Motor neuron (in vitro differentiated cells): ENCODE measurements at regions not wholly inside any gene's neighbourhood (a gene's known extent, or its start where the extent isn't known, plus 50 kb on each side); places are given as distances from the start of the nearest gene placed in this dataset.
A peak's percentile ranks its signal among the peaks of the same experiment; 100 is the strongest.

Experiments used
- ATAC-seq, 8 experiments: fragments of 200-7000 bp; cut with Tn5 transposase; replicated peaks in 6 of 8; 2 replicates each; pipeline ENCODE4 v1.8.0; 2021; ENCODE audit warnings: mild to moderate bottlenecking in 8 of 8, moderate library complexity in 8 of 8
- H3K27ac ChIP-seq, 2 donors: fragments of 250-450 bp; sonication (Bioruptor Pico); 2 replicates each; pipeline ENCODE4 v1.9.0; 2021; ENCODE audit warnings: antibody characterized with exemption in 2 of 2, mild to moderate bottlenecking in 2 of 2, moderate library complexity in 1 of 2
- H3K4me1 ChIP-seq, 2 donors: fragments of 250-450 bp; sonication (Bioruptor Pico); replicated peaks in 1 of 2; 2 replicates each; pipeline ENCODE4 v1.6.1; 2021; ENCODE audit warnings: antibody characterized with exemption in 2 of 2, mild to moderate bottlenecking in 2 of 2, moderate library complexity in 1 of 2
- H3K4me3 ChIP-seq, 5 donors: fragments of 250-450 bp; sonication (Bioruptor Pico); 2 replicates each; pipeline ENCODE4 v1.9.0; 2021; ENCODE audit warnings: antibody characterized with exemption in 5 of 5, mild to moderate bottlenecking in 5 of 5, moderate library complexity in 4 of 5
- WGBS, 10 experiments: fragments of 450-650 bp; shearing (Covaris generic); methylation state at CpG; one replicate each; pipeline ENCODE4 v1.0.0; 2022; 5-methylcytosine and 5-hydroxymethylcytosine counted together
- in situ Hi-C, 9 experiments: fragments of 400-800 bp; cut with MboI; loops; one replicate each; pipeline ENCODE4 v1.15.0; 2021; ENCODE audit warnings: low sequenced_read_pairs in 9 of 9, low pct_unique_long_range_greater_than_20kb in 2 of 9; ENCODE audit not compliant: unreplicated experiment in 9 of 9

DNA sequence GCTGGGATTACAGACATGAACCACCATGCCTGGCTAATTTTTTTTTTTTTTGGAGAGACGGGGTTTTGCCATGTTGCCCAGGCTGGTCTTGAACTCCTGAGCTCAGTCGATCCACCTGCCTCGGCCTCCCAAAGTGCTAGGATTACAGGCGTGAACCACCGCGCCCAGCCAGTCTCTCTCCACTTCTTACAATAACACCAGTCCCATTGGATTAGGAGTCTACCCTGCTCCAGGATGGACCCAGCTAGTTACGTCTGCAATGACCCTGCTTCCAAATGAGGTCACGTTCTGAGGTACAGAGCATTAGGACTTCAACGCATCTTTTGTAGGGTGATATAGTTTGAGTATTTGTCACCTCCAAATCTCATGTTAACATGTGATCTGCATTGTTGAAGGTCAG is 146.9 kb upstream of the MYLIP start:
- H3K27ac ChIP-seq = no peak overlapping the region
- no peak for ATAC-seq
- H3K4me1 ChIP-seq = peaks cover 0 to under 1% of the 10 kb centered on the region in 2 donors
- in situ Hi-C loops = no loop called here
- WGBS, 10 experiments = 71 to 100% (median 90%) methylated on average over 1 to 7 of the region's 9 CpGs; no CpG with 5 or more reads in 3 of the 10 experiments
- H3K4me3 ChIP-seq = no peak overlapping the region

DNA sequence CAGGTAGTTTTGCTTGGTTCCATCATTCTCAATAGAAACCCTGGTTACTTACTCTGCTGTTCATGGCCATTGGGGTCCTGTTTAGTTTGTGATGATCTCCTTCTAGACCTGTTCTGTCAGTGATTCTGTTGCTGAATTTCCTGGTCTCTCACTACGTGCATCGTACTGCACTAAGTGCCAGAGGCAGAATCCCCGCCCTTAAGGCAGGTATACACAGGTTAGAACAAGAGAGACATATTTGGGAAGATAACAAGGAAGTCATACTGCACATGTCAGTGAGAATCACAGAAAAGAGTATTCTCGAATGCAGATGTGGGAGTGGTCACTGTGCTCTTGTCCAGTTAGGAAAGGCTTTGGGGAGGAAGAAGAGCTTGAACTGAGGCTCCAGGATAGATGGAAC is 148.1 kb upstream of the MYLIP start:
- no peaks in the 10 kb centered on the region for H3K4me1 ChIP-seq
- in situ Hi-C loops = no loop called here
- WGBS, 10 experiments = 41 to 100% (median 88%) methylated on average over 2 to 4 of the region's 4 CpGs; no CpG with 5 or more reads in 1 of the 10 experiments
- no peak overlapping the region for H3K27ac ChIP-seq
- ATAC-seq = no peak
- no peak overlapping the region for H3K4me3 ChIP-seq

DNA sequence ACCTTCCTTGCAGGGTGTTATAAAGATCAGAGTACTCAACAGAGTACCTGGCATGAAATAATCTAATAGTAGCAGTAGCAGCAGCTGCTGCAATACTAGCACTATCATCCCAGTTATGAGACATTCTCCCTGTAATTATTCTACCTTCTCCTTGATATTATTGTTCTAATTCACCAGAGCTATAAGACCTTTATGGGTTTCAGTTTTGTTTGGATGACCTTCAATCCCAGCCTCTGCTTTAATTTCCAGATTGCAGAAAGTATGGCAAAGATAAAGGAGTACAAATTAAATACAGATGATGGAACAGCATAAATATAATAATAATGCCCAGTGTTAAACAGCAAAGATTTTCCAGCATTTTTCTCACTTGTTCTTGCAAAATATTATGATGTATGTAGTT is 150.5 kb upstream of the MYLIP start:
- in situ Hi-C loops = no loop called here
- Histone ChIP-seq H3K4me3 (no peak overlapping the region), H3K4me1 (no peaks in the 10 kb centered on the region), H3K27ac (no peak overlapping the region)
- no peak for ATAC-seq

DNA sequence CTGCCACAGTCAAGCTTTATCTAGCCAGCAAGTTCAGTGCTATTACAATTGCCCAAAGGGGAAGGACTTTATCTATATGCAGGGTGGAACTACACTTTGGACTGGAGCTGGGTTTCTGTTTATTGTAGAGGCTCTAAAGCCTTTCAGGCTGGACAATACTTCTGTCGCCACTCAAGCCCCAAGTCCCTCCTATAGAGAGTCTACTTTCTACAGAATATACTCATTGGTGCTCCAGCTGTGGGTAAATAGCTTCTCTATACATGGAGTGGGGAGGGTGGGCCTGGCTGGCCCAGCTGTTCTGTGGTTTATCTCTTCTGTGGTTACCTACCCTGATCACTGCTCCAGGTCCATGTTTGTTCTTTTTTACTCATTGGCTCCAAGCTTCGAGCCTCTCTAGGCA is 151.8 kb upstream of the MYLIP start:
- no peak for ATAC-seq
- Histone ChIP-seq H3K4me3 (no peak overlapping the region), H3K27ac (no peak overlapping the region), H3K4me1 (no peaks in the 10 kb centered on the region)
- WGBS, 10 experiments = 22 to 100% (median 68%) methylated on average over 1 to 2 of the region's 2 CpGs; no CpG with 5 or more reads in 4 of the 10 experiments
- in situ Hi-C loops = no loop called here

DNA sequence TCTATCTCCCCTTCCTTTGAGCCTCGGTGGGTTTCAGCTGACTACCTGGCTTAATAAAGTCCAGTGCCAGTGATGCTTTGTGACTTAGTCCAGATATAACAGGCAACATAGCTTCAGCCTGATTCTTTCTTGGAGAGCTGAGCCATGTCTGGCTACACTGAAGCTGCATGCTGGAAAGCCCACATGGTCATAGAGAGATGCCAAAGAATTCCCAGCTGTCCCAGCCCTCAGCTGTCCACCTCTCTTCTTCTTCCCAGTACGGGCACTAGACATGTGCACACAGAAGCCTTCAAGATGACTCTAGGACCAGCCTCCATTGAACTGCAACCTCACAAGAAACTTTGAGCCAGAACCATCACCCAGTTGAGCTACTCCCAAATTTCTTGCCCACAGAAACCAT is 154.1 kb upstream of the MYLIP start:
- Histone ChIP-seq H3K27ac (no peak overlapping the region), H3K4me3 (no peak overlapping the region), H3K4me1 (no peaks in the 10 kb centered on the region)
- WGBS, 10 experiments = 0 to 100% (median 100%) methylated on average over 1 of the region's 2 CpGs; no CpG with 5 or more reads in 3 of the 10 experiments
- ATAC-seq = no peak
- in situ Hi-C loops = no loop called here

DNA sequence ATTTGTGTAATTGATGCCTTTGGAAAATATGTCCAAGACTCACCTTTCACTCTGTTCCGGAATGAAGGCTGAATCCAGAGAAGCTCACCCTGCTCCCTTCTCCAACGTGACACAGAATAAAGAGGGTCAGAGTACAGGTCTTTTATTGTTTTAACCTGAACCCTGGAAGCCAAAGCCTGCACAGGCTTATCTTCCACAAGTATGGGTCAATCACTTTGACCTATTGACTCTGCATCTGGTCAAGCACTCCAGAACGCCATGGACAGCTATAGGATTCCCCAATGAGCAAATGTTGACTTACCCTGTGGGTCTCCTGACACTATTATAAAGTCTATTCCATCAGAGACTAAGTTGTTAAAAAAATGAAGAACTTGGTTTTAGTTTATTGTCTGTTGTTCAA is 158.4 kb upstream of the MYLIP start:
- H3K27ac ChIP-seq = no peak overlapping the region
- WGBS, 10 experiments = 10 to 92% (median 73%) methylated on average over 1 to 3 of the region's 3 CpGs; no CpG with 5 or more reads in 2 of the 10 experiments
- no peak overlapping the region for H3K4me3 ChIP-seq
- in situ Hi-C loops = no loop called here
- H3K4me1 ChIP-seq = no peaks in the 10 kb centered on the region
- no peak for ATAC-seq

DNA sequence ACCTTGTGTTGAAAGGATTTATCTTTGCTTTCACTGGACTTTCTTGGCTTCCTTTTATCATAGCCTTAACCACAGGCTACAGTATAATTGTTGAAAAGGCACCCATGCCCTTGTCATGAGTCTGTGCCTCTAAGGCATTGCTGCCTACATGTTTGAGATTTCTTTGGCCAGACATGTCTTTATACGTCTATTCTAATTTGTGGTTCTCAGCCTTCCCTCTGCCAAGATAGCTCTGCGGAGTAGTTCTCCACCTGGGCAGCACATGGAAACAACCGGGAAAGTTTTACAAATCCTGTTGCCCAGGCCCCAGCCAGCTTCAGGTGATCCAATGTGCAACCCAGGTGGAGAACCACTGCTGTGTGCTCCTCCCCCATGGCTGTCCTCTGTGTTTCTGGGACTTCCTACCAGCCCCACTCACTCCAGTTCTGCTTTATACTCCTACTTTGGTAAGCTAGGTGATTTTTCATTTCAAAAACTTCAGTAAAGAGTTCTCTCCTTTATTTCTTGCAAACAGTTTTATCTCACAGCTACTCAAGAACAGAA is 159.6 kb upstream of the MYLIP start:
- no peak overlapping the region for H3K27ac ChIP-seq
- in situ Hi-C loops = no loop called here
- 0 to 100% (median 80%) methylated on average over 1 to 3 of the region's 3 CpGs; no CpG with 5 or more reads in 1 of the 10 experiments for WGBS, 10 experiments
- H3K4me3 ChIP-seq = no peak overlapping the region
- no peaks in the 10 kb centered on the region for H3K4me1 ChIP-seq
- ATAC-seq = peak in 2 of 8 experiments; percentile 32 to 84

DNA sequence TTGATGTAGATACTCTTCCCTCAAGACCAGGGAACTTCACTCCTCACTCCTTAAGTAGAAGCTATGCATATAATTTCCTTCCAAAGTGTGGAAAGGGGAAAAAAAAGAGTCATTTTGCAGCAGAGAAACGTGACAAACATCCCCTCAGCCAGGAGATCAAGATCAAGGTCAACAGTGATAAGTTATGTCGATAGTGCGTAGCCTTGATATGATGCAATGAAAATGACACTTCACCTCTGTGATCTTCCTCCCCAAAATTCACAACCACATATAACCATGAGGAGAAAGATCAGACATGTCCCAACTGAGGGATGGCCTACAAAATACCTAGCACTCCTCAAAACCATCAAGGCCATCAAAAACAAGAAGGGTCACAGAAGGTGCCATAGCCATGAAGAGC is 160.4 kb upstream of the MYLIP start:
- H3K4me3 ChIP-seq = no peak overlapping the region
- no peak for ATAC-seq
- no peaks in the 10 kb centered on the region for H3K4me1 ChIP-seq
- in situ Hi-C loops = no loop called here
- WGBS, 10 experiments = 50 to 100% (median 93%) methylated on average over 1 to 3 of the region's 3 CpGs; no CpG with 5 or more reads in 4 of the 10 experiments
- H3K27ac ChIP-seq = no peak overlapping the region

DNA sequence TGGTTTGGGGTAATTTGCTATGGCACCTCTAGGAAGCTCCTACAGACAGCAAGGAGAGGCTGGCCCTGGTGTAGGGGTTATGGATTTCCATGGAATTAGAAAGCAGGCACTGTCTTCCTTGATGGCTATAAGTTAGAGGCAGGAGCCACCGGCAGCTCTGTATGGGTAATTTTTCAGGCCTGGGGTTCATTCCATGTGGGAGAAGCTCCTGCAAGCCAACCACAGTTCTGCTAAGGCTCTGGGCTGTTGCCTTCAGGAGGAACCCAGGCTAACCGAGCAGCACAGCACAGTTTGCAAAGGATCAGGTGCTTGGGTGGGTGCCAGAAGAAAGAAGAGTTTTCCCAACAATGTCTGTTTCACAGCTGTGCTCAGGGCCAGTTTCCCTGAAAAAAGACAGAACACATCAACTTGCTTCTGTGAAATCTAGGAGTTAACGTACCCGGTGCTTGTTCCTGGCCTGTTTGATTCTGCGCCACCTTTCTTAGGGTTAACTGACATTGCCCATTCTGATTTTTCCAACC is 162.8 kb upstream of the MYLIP start:
- ATAC-seq = no peak
- Histone ChIP-seq H3K4me1 (no peaks in the 10 kb centered on the region), H3K27ac (no peak overlapping the region), H3K4me3 (no peak overlapping the region)
- in situ Hi-C loops = no loop called here
- WGBS, 10 experiments = 50 to 100% (median 92%) methylated on average over 2 to 5 of the region's 5 CpGs; no CpG with 5 or more reads in 5 of the 10 experiments

DNA sequence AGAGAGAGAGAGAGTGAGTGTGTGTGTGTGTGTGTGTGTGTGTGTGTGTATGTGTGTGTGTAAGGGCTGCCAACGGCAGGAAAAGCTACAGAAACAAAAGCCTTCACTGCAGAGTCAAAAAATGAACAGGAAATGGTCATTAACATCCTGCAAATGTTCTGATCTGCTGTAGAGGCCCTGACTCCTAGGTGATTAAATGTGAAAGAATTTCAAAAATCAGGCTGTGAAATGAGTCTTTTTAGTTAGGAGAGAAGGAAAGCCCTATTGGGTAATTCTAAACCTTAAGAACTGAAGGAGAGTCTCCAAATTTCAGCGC is 166.5 kb upstream of the MYLIP start:
- no peak overlapping the region for H3K4me3 ChIP-seq
- peak in 2 of 8 experiments; percentile 37 to 53 for ATAC-seq

DNA sequence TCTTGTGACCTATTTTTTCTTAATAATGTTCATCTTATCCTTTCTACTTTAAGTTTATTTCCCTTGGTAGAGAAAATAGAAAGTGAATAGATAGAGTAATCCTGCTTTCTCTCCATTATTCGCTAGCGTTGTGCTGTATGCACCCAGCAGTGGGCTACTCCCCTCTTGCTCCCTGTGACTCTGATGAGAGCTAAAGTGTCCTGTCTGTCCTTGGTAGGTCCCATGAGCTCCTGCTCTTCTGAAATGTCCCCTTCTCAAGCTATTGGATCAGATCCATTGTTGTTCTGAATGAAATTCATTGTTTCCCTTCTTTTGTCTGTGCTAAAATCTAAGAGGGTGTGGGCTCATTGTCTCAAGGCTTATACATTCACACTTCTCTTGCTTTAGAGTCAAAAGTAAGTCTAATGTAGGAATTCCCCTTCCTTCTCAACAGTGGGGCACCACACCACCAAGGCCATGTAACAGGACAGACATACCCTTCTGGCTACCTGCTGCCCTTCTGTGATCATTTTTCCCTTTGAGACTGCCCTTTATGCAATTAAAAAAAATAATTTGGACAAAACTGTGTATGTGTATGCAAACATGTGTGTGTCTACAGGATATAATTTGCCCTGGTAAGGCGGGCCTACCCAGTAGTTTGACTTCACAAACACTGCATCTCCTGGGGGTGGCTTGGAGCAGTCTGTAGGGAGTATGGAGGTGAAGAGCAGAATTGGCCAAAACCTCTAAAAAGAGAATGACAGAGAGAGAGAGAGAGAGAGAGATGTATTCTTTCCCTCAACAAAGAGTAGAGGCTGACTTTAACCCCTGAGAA is 167.0 kb upstream of the MYLIP start:
- WGBS, 10 experiments = 60 to 100% (median 100%) methylated on average over 1 to 3 of the region's 3 CpGs; no CpG with 5 or more reads in 2 of the 10 experiments

More for the DNA sequence above, 166.5 kb upstream of the MYLIP start:
- Histone ChIP-seq H3K27ac (no peak overlapping the region), H3K4me1 (no peaks in the 10 kb centered on the region)
- in situ Hi-C loops = no loop called here
- 0 to 100% (median 50%) methylated on average over 1 to 2 of the region's 2 CpGs; no CpG with 5 or more reads in 5 of the 10 experiments for WGBS, 10 experiments

DNA sequence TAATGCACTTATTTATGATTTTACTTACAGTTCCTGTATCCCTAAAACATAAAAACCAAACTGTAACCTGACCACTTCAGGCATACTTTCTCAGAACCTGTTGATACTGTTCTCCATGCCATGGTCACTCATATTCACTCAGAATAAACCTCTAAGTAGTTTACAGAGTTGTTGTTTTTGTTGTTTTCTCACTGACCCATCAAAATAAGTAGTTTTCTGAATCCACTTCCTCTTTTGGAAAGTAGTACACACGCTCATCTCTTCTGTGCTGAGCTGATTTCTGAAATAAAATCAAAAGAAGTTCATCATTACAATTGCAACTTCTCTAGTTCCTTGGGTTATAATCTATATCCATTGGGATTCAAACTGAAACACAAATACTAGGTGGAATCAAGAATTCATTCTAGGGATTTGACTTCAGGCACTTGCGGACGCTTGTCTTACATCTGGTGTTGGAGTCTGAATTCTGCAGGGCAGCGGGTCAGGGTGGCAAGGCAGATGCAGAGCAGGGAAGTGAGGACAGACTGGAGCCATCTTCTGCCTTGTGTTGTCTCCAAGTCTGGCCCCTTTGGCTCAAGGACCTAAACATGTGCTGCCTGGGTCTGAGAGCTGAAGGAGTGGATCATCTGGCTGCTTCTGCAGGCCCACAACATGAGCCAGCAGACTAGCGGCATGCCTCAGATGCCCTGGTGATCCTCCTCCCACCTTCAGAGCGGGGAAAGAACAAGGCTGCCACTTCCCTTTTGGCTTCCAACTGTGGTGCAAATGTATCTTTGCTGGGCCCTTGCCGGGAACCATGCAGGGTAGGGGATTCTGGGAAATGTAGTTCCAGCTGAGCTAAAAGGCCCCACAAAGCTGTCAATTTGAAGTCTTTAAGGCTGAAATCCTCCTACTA is 167.9 kb upstream of the MYLIP start:
- no peak for ATAC-seq
- Histone ChIP-seq H3K4me1 (no peaks in the 10 kb centered on the region), H3K4me3 (no peak overlapping the region), H3K27ac (no peak overlapping the region)
- in situ Hi-C loops = no loop called here
- WGBS, 10 experiments = 50 to 100% (median 84%) methylated on average over 1 to 5 of the region's 7 CpGs

More for the DNA sequence above, 167.0 kb upstream of the MYLIP start:
- in situ Hi-C loops = no loop called here
- Histone ChIP-seq H3K4me3 (no peak overlapping the region), H3K4me1 (no peaks in the 10 kb centered on the region), H3K27ac (no peak overlapping the region)
- peak in 1 of 8 experiments; percentile 19 for ATAC-seq

DNA sequence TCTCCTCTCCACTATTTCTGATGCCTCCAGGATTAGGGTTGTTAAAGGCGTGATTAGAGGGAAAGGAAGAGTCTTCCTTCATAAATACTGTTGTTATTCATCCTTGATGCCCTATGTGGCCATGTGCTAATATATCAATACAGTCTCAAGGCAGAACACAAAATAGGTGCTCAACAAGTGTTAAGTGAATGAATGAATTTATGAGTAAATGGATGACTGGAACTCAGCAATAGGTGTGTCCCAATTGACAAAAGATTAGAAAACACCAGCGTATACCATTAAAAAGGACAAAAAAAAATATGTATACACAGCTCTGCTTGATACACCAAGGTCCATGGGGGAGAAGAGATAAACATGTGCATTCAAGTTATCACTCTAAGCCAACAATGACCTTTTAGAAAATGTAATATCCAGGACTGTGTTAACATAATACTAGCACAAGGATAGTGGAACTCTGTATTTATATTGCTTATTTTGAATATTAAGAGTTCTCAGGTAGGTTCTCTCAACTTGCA is 171.2 kb upstream of the MYLIP start:
- no peaks in the 10 kb centered on the region for H3K4me1 ChIP-seq
- H3K27ac ChIP-seq = no peak overlapping the region
- in situ Hi-C loops = no loop called here
- no peak for ATAC-seq
- H3K4me3 ChIP-seq = no peak overlapping the region
- WGBS, 10 experiments = 50 to 100% (median 93%) methylated on average over 1 to 2 of the region's 2 CpGs; no CpG with 5 or more reads in 2 of the 10 experiments
